ENCODE measurements at regions not wholly inside any gene's neighbourhood (a gene's known extent, or its start where the extent isn't known, plus 50 kb on each side); places are given as distances from the start of the nearest gene placed in this dataset.

- H3K4me3 ChIP-seq (replicated peaks; ENCODE audit: low read depth, low read length): no peak overlapping the region
- no peak for TF ChIP-seq CTCF (IDR thresholded peaks at IDR 0.05; ENCODE audit: low read depth, low read length, missing control alignments)
- no peak for DNase-seq (ENCODE audit: extremely low read depth, low read depth)
Observed at GRCh38 chr13:74084375-74084935, 49.7 kb downstream of the KLF12 start.

DNA sequence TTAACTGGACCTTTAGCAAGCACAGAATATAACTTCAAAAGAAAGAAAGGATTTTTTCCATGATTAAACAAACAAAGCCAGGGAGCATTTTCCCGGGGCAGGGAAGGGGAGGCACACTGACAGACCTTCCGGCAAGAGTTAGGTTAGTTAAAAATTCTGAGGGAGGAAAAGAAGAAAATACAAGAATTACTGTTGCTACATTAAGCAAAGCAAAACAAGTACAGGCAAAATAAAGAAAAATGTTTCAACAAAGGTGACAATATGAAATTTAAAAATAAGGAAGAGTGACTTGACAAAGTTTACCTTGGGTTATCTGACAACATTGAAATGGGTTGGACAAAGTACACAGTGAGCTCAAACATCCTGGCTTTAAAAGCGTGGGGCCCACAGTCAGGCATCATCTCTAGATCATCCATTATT is 51.5 kb downstream of the KLF12 start:
- H3K4me3 ChIP-seq (replicated peaks; ENCODE audit: low read depth, low read length): no peak overlapping the region
- TF ChIP-seq CTCF (IDR thresholded peaks at IDR 0.05; ENCODE audit: low read depth, low read length, missing control alignments): no peak
- no peak for DNase-seq (ENCODE audit: extremely low read depth, low read depth)

DNA sequence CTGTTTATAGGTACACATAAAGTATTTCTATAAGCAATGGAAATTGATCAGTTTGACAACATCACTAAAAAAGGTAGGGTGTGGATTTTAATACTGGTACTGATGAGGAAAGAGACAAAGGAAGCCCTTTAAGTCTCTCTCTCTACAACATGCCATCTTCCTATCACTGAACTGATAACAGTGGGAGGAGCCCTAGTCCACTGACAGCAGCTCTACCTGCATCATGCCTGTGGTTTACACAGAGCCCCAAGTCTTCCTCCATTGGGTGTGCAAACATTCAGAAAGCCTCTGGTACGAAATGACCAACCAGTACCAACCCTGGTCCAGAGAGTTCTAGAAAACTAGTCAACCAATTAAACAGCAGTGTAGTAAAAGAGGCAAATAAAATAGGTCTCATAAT is 53.4 kb downstream of the KLF12 start:
- H3K4me3 ChIP-seq (replicated peaks; ENCODE audit: low read depth, low read length): no peak overlapping the region

DNA sequence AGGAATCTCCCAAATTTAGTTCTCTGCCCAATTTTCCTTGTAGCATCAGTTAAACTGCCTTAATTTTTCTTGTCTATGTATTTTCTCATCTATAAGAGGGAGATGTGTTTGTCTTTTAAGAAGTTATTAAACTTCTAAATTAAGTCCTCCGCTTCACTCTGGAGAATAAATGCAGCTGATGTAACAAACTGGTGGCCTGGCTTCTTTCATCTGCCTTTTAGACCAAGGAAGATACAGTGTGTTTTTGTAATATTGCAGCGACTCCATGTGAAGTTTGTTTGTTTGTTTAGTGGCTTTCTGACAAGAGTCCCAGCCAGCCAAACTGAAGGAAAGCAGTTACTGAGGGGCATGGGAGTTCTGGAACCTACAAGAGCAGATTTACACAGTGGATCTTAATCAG is 56.4 kb downstream of the KLF12 start:
- DNase-seq (ENCODE audit: extremely low read depth, low read depth): no peak
- no peak for TF ChIP-seq CTCF (IDR thresholded peaks at IDR 0.05; ENCODE audit: low read depth, low read length, missing control alignments)
- no peak overlapping the region for H3K4me3 ChIP-seq (replicated peaks; ENCODE audit: low read depth, low read length)

More for the DNA sequence above, 53.4 kb downstream of the KLF12 start:
- TF ChIP-seq CTCF (IDR thresholded peaks at IDR 0.05; ENCODE audit: low read depth, low read length, missing control alignments): no peak
- no peak for DNase-seq (ENCODE audit: extremely low read depth, low read depth)

GRCh38 chr13:74077375-74077774 is 56.8 kb downstream of the KLF12 start:
- DNase-seq (ENCODE audit: extremely low read depth, low read depth): no peak
- no peak for TF ChIP-seq CTCF (IDR thresholded peaks at IDR 0.05; ENCODE audit: low read depth, low read length, missing control alignments)

GRCh38 chr13:74074723-74075122 is 59.5 kb downstream of the KLF12 start:
- H3K4me3 ChIP-seq (replicated peaks; ENCODE audit: low read depth, low read length): no peak overlapping the region
- no peak for DNase-seq (ENCODE audit: extremely low read depth, low read depth)
- no peak for TF ChIP-seq CTCF (IDR thresholded peaks at IDR 0.05; ENCODE audit: low read depth, low read length, missing control alignments)

More at GRCh38 chr13:74077375-74077774, 56.8 kb downstream of the KLF12 start:
- H3K4me3 ChIP-seq (replicated peaks; ENCODE audit: low read depth, low read length): no peak overlapping the region

- DNase-seq (ENCODE audit: extremely low read depth, low read depth): no peak
Observed at GRCh38 chr13:74073274-74073673, 60.9 kb downstream of the KLF12 start.

More at GRCh38 chr13:74073274-74073673, 60.9 kb downstream of the KLF12 start:
- TF ChIP-seq CTCF (IDR thresholded peaks at IDR 0.05; ENCODE audit: low read depth, low read length, missing control alignments): no peak
- H3K4me3 ChIP-seq (replicated peaks; ENCODE audit: low read depth, low read length): no peak overlapping the region

Measured in HFF-Myc (cell line).